Thyroid gland (tissue), 4 donors: ENCODE measurements at regions not wholly inside any gene's neighbourhood (a gene's known extent, or its start where the extent isn't known, plus 50 kb on each side); places are given as distances from the start of the nearest gene placed in this dataset.

Experiments used
- DNase-seq, 2 donors: peaks; one replicate each; pipeline ENCODE4 v3.0.0-alpha.2; 2019
- H3K27ac ChIP-seq, 3 donors: fragments of 200-600 bp; sonication (generic); 1 replicate in 2 of 3; 2 replicates in 1 of 3; pipeline ENCODE4 v1.5.1; 2016 to 2019; ENCODE audit warnings: mild to moderate bottlenecking in 1 of 3, moderate library complexity in 1 of 3
- H3K27me3 ChIP-seq: fragments of 200-600 bp; sonication (generic); one replicate; pipeline ENCODE4 v1.5.1; 2019
- H3K36me3 ChIP-seq, 2 donors: fragments of 200-600 bp; sonication (generic); one replicate each; pipeline ENCODE4 v1.5.1; 2016 to 2019
- H3K4me1 ChIP-seq, 2 donors: fragments of 200-600 bp; sonication (generic); one replicate each; pipeline ENCODE4 v1.5.1; 2017 to 2019
- H3K4me3 ChIP-seq, 3 donors: fragments of 200-600 bp; sonication (generic); replicated peaks in 1 of 3; 1 replicate in 2 of 3; 2 replicates in 1 of 3; pipeline ENCODE4 v1.5.1; 2016; ENCODE audit warnings: mild to moderate bottlenecking in 1 of 3
- H3K9me3 ChIP-seq: fragments of 200-600 bp; sonication (generic); one replicate; pipeline ENCODE4 v1.5.1; 2017
- POLR2A ChIP-seq, 2 donors: fragments of 450-650 bp; IDR thresholded peaks; one replicate each; pipeline ENCODE4 v1.6.1; 2017; ENCODE audit warnings: antibody characterized with exemption in 2 of 2, mild to moderate bottlenecking in 2 of 2, moderate library complexity in 1 of 2
- WGBS, 2 donors: methylation state at CpG; one replicate each; pipeline ENCODE4 v1.1.5; 2017; 5-methylcytosine and 5-hydroxymethylcytosine counted together
- intact Hi-C: fragments of 100-400 bp; cut with DNase I; formaldehyde crosslinking; loops from one replicate; pipeline ENCODE4 v1.15.1; 2023
- TF ChIP-seq, protein P1 (sequence below), 6 experiments: fragments of 200-600 bp in 3 of 6; fragments of 450-650 bp in 3 of 6; sonication (generic) in 3 of 6; IDR thresholded peaks; one replicate each; pipeline ENCODE4 v1.5.1; 2016 to 2019; ENCODE audit warnings: antibody characterized with exemption in 6 of 6, mild to moderate bottlenecking in 2 of 6, inconsistent platforms in 1 of 6, moderate library complexity in 1 of 6

DNA sequence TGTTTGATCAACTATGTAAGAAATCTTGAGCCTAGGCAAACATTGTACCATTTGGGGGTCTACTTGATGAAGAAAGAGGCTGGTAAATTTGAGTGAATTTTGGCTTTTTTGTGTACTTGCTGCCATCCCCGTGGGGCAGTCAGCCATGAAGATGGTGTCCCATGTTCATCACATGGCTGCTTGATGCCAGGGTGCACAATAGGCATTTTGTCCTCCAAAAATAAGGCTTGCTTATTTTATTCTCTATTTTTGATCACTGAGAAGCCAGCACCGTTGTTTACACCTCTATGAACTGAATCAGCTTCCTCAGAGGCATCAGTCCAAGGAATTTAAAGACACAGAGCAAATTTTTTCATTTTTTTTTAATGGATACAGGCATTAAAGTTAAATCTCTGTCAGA, 1195.7 kb downstream of the AMY1C start:
- DNase-seq = no peak
- 36 to 44% methylated on average over 2 of the region's 2 CpGs for WGBS, 2 donors
- Histone ChIP-seq H3K4me1 (no peaks in the 10 kb centered on the region), H3K9me3 (no peaks in the 10 kb centered on the region), H3K36me3 (no peaks in the 10 kb centered on the region), H3K27me3 (no peaks in the 10 kb centered on the region), H3K4me3 (no peak overlapping the region), H3K27ac (no peak overlapping the region)
- intact Hi-C loops = no loop called here
- TF ChIP-seq, protein P1, sequence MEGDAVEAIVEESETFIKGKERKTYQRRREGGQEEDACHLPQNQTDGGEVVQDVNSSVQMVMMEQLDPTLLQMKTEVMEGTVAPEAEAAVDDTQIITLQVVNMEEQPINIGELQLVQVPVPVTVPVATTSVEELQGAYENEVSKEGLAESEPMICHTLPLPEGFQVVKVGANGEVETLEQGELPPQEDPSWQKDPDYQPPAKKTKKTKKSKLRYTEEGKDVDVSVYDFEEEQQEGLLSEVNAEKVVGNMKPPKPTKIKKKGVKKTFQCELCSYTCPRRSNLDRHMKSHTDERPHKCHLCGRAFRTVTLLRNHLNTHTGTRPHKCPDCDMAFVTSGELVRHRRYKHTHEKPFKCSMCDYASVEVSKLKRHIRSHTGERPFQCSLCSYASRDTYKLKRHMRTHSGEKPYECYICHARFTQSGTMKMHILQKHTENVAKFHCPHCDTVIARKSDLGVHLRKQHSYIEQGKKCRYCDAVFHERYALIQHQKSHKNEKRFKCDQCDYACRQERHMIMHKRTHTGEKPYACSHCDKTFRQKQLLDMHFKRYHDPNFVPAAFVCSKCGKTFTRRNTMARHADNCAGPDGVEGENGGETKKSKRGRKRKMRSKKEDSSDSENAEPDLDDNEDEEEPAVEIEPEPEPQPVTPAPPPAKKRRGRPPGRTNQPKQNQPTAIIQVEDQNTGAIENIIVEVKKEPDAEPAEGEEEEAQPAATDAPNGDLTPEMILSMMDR (IDR thresholded peaks at IDR 0.05) = no peak
- TF ChIP-seq POLR2A (IDR thresholded peaks at IDR 0.05) = no peak

DNA sequence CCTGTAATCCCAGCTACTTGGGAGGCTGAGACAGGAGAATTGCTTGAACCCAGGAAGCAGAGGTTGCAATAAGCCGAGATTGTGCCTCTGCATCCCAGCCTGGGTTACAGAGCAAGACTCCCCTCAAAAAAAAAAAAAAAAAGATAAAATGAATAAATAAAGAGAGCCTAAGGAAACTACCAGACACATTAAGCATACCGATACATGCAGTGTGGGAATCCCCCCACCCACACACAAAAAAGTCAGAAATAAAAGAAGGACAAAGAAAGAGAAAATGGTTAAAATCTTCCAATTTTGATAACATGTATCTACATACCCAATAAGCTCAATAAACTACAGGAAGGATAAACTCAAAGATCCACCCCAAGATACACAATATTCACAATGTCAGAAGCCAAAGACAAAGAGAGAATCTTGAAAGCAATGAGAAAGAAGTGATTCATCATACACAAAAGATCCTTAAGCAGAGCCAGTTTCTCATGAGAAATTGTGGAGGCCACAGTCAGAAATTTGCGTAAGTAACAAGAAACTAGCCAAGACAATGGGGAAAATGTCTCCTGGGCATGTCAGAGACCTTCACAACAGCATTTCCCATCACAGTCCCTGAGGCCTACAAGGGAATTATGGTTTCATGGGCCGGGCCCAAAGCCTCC, 1197.0 kb downstream of the AMY1C start:
- 73 to 74% methylated on average over 4 of the region's 4 CpGs for WGBS, 2 donors

DNA sequence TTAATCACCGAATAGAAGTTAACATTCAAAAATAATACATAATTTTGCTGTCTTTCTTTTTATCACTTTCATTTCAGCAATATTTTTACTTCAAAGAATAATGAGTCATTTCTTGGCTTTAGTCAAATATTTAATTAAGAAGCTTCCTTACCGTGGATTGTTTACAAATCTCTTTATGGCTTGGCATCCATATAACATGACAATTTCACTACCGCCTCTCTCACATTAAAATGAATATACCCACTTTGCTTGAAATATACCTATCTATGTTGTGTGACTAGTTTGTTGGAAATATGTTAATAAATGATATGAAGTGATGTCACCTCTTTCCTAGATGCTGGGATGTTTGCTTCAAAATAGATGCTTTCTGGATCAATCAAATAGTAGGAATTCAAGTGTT, 1203.9 kb downstream of the AMY1C start:
- 65 to 83% methylated on average over 3 of the region's 3 CpGs for WGBS, 2 donors
- Histone ChIP-seq H3K27me3 (no peaks in the 10 kb centered on the region), H3K36me3 (no peaks in the 10 kb centered on the region), H3K4me1 (no peaks in the 10 kb centered on the region), H3K9me3 (no peaks in the 10 kb centered on the region), H3K4me3 (no peak overlapping the region), H3K27ac (no peak overlapping the region)
- DNase-seq = no peak
- no peak for TF ChIP-seq POLR2A (IDR thresholded peaks at IDR 0.05)
- TF ChIP-seq, protein P1 (IDR thresholded peaks at IDR 0.05) = no peak
- intact Hi-C loops = no loop called here

More for the DNA sequence above, 1197.0 kb downstream of the AMY1C start:
- Histone ChIP-seq H3K9me3 (no peaks in the 10 kb centered on the region), H3K27me3 (no peaks in the 10 kb centered on the region), H3K4me3 (no peak overlapping the region), H3K27ac (no peak overlapping the region), H3K36me3 (no peaks in the 10 kb centered on the region), H3K4me1 (no peaks in the 10 kb centered on the region)
- intact Hi-C loops = no loop called here
- DNase-seq = no peak
- TF ChIP-seq POLR2A (IDR thresholded peaks at IDR 0.05) = no peak

DNA sequence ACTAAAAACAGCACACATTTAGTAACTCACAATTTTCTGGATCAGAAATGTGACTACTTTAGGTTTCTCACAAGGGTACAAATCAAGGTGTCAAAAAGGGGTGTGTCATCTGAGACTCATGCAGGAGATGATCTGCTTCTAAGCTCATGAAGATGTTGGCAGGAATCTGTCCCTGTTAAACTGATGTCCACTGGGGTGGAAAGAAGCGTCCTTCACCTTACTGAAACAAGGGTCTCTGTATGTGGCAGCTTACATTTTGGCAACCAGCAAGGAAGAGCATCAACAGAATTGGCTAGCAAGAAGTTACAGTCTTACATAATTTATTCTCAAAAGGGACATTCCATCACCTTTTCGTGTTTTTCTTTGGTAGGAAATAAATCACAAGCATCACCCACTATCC, 1223.8 kb downstream of the AMY1C start:
- DNase-seq = no peak
- TF ChIP-seq POLR2A (IDR thresholded peaks at IDR 0.05) = no peak
- no peaks in the 10 kb centered on the region for H3K4me1 ChIP-seq
- intact Hi-C loops = no loop called here
- no peaks in the 10 kb centered on the region for H3K27me3 ChIP-seq
- no peaks in the 10 kb centered on the region for H3K9me3 ChIP-seq
- H3K27ac ChIP-seq = no peak overlapping the region
- H3K4me3 ChIP-seq = no peak overlapping the region
- H3K36me3 ChIP-seq = no peaks in the 10 kb centered on the region
- 50 to 55% methylated on average over 2 of the region's 2 CpGs for WGBS, 2 donors

DNA sequence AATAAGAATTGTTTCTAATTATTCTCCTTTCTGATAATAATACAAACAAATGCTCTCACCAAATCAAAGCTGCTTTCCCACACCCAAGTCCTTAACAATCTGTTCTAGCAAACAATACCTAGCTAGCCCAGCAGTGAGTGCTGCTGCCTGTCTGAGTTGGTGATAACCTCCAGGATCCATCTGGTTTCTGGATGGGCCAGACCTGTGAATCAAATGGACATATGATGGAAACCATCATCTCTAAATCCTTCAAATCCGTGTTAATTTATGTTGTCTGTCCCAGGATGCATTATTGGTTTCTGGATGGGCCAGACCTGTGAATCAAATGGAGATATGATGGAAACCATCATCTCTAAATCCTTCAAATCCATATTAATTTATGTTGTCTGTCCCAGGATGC, 1230.0 kb downstream of the AMY1C start:
- Histone ChIP-seq H3K27me3 (no peaks in the 10 kb centered on the region), H3K4me1 (no peaks in the 10 kb centered on the region), H3K27ac (no peak overlapping the region), H3K9me3 (no peaks in the 10 kb centered on the region), H3K36me3 (no peaks in the 10 kb centered on the region), H3K4me3 (no peak overlapping the region)
- DNase-seq = no peak
- WGBS, 2 donors = 50 to 56% methylated on average over 1 of the region's 1 CpG
- intact Hi-C loops = no loop called here
- no peak for TF ChIP-seq POLR2A (IDR thresholded peaks at IDR 0.05)
- TF ChIP-seq, protein P1 (IDR thresholded peaks at IDR 0.05) = no peak

DNA sequence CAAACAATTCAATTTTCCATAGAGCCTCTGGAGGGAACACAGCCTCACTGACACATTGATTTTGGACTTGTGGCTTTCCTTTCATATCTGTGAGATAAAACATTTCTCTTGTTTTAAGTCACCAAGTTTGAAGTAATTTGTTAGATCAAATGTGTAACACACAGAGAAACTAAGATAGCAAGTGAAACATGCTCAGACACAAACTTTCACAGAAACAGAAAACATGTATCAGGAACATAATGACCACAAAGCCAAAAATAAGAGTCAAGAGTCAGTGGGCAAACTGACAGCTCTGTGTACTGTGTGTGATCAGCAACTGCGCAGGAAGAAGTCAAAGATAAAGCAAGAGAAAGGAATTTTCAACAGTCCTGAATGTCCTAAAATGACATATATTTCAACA, 1237.5 kb downstream of the AMY1C start:
- H3K4me1 ChIP-seq = no peaks in the 10 kb centered on the region
- no peaks in the 10 kb centered on the region for H3K9me3 ChIP-seq
- TF ChIP-seq, protein P1 (IDR thresholded peaks at IDR 0.05) = no peak
- no peak for TF ChIP-seq POLR2A (IDR thresholded peaks at IDR 0.05)
- no peak overlapping the region for H3K27ac ChIP-seq
- intact Hi-C loops = no loop called here
- WGBS, 2 donors = 85% methylated on average over 1 of the region's 1 CpG
- H3K36me3 ChIP-seq = no peaks in the 10 kb centered on the region
- H3K4me3 ChIP-seq = no peak overlapping the region
- DNase-seq = no peak
- H3K27me3 ChIP-seq = no peaks in the 10 kb centered on the region
